Liver (tissue), 8 donors: ENCODE measurements at regions not wholly inside any gene's neighbourhood (a gene's known extent, or its start where the extent isn't known, plus 50 kb on each side); places are given as distances from the start of the nearest gene placed in this dataset.

Experiments
- DNase-seq: peaks from one replicate; pipeline ENCODE4 v3.0.0-alpha.2; 2017; ENCODE audit warnings: low spot score
- H3K27ac ChIP-seq, 2 donors: one replicate each; pipeline ENCODE4 v1.7.0; 2013; ENCODE audit warnings: inconsistent platforms in 2 of 2, low read length in 2 of 2, control low read depth in 1 of 2, low read depth in 1 of 2, mild to moderate bottlenecking in 1 of 2
- H3K27me3 ChIP-seq, 4 donors: one replicate each; pipeline versions ENCODE4 v1.6.1 to v1.7.0; 2013; ENCODE audit warnings: low read length in 3 of 4, inconsistent platforms in 1 of 4, mild to moderate bottlenecking in 1 of 4, moderate library complexity in 1 of 4; ENCODE audit not compliant: control insufficient read depth in 4 of 4, insufficient read depth in 4 of 4
- H3K36me3 ChIP-seq, 4 donors: one replicate each; pipeline versions ENCODE4 v1.6.1 to v1.7.0; 2013; ENCODE audit warnings: low read length in 3 of 4, mild to moderate bottlenecking in 3 of 4, low read depth in 1 of 4, moderate library complexity in 1 of 4; ENCODE audit not compliant: control insufficient read depth in 4 of 4, insufficient read depth in 3 of 4
- H3K4me1 ChIP-seq, 4 donors: one replicate each; pipeline versions ENCODE4 v1.6.1 to v1.7.0; 2013; ENCODE audit warnings: low read length in 3 of 4, mild to moderate bottlenecking in 3 of 4, moderate library complexity in 1 of 4; ENCODE audit not compliant: control insufficient read depth in 4 of 4, insufficient read depth in 4 of 4
- H3K4me3 ChIP-seq, 3 donors: one replicate each; pipeline versions ENCODE4 v1.6.1 to v1.7.0; 2013; ENCODE audit warnings: low read length in 3 of 3, control low read depth in 1 of 3, low read depth in 1 of 3, mild to moderate bottlenecking in 1 of 3
- H3K9ac ChIP-seq, 2 donors: one replicate each; pipeline ENCODE4 v1.7.0; 2013; ENCODE audit warnings: low read length in 2 of 2, mild to moderate bottlenecking in 2 of 2, moderate library complexity in 2 of 2, control low read depth in 1 of 2, low read depth in 1 of 2
- H3K9me3 ChIP-seq, 4 donors: one replicate each; pipeline versions ENCODE4 v1.6.1 to v1.7.0; 2013; ENCODE audit warnings: low read length in 3 of 4; ENCODE audit not compliant: control insufficient read depth in 4 of 4
- EGR1 ChIP-seq, 2 donors: IDR thresholded peaks; 2 replicates each; pipeline ENCODE4 v1.6.1; 2016 to 2018; ENCODE audit warnings: antibody characterized with exemption in 2 of 2, low read depth in 2 of 2
- FOXA1 ChIP-seq: IDR thresholded peaks from 2 replicates; pipeline ENCODE4 v1.6.1; 2016; ENCODE audit warnings: antibody characterized with exemption
- FOXA2 ChIP-seq: IDR thresholded peaks from 2 replicates; pipeline ENCODE4 v1.6.1; 2016; ENCODE audit warnings: antibody characterized with exemption
- HNF4A ChIP-seq, 2 donors: conservative IDR thresholded peaks; 2 replicates each; pipeline ENCODE4 v1.6.1; 2016; ENCODE audit warnings: antibody characterized with exemption in 2 of 2, mild to moderate bottlenecking in 2 of 2
- HNF4G ChIP-seq: IDR thresholded peaks from 2 replicates; pipeline ENCODE4 v1.6.1; 2016; ENCODE audit warnings: antibody characterized with exemption
- JUND ChIP-seq, 2 donors: IDR thresholded peaks; 2 replicates each; pipeline ENCODE4 v1.6.1; 2016; ENCODE audit warnings: antibody characterized with exemption in 2 of 2
- NR2F2 ChIP-seq: IDR thresholded peaks from 2 replicates; pipeline ENCODE4 v1.6.1; 2016; ENCODE audit warnings: antibody characterized with exemption
- RXRA ChIP-seq, 2 donors: IDR thresholded peaks; 2 replicates each; pipeline ENCODE4 v1.6.1; 2017 to 2018; ENCODE audit warnings: antibody characterized with exemption in 2 of 2, mild to moderate bottlenecking in 1 of 2
- SP1 ChIP-seq: IDR thresholded peaks from 2 replicates; pipeline ENCODE4 v1.6.1; 2018; ENCODE audit warnings: antibody characterized with exemption, mild to moderate bottlenecking
- TAF1 ChIP-seq: conservative IDR thresholded peaks from 2 replicates; pipeline ENCODE4 v1.6.1; 2016; ENCODE audit warnings: antibody characterized with exemption, mild to moderate bottlenecking
- YY1 ChIP-seq: IDR thresholded peaks from 2 replicates; pipeline ENCODE4 v1.6.1; 2016; ENCODE audit warnings: antibody characterized with exemption, mild to moderate bottlenecking
- WGBS: extraction: QIAGEN DNeasy Blood & Tissue Kit; methylation state at CpG from one replicate; pipeline ENCODE4 v1.1.7; 2013; 5-methylcytosine and 5-hydroxymethylcytosine counted together
- TF ChIP-seq, protein P1 (sequence below): IDR thresholded peaks from 2 replicates; pipeline ENCODE4 v1.6.1; 2016; ENCODE audit warnings: antibody characterized with exemption
- TF ChIP-seq, protein P2 (sequence below): IDR thresholded peaks from 2 replicates; pipeline ENCODE4 v1.6.1; 2016; ENCODE audit warnings: antibody characterized with exemption
- TF ChIP-seq, protein P3 (sequence below): IDR thresholded peaks from 2 replicates; pipeline ENCODE4 v1.6.1; 2016; ENCODE audit warnings: antibody characterized with exemption
- TF ChIP-seq, protein P4 (sequence below): fragments of 150-350 bp; IDR thresholded peaks from 2 replicates; pipeline ENCODE4 v1.5.1; 2017; ENCODE audit warnings: improper control_type of control experiment, low read depth, low read length; ENCODE audit not compliant: missing input control
- donor health status: healthy.
- donor health status: healthy.
- donor health status: healthy.
- donor health status: healthy.
- donor health status: healthy.

DNA sequence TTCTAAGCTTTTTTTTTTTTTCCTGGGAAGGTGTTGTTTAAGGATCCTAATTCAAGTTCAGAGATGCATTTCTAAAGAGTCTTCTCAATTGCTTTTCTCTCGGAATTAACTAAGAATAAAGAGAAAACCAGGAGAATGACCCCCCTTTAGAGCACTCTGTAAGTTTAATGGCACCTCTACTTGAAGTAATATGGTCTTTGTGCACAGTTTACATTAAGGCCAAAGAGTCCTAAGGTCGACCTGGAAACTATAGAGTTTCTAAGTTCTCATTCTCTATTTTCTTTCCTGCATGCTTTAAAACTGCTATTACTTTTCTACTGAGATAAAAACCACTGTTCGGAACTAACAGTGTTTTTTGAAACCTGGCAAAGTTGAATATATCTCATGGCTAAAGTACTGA is 923.1 kb upstream of the CDH10 start:
- Histone ChIP-seq H3K9ac (no peak overlapping the region), H3K4me3 (no peak overlapping the region), H3K36me3 (no peaks in the 10 kb centered on the region), H3K27ac (no peak overlapping the region), H3K4me1 (no peaks in the 10 kb centered on the region), H3K9me3 (peaks cover 0 to 2% (median 2%) of the 10 kb centered on the region in 4 donors), H3K27me3 (no peaks in the 10 kb centered on the region)
- WGBS = 55% methylated on average over 3 of the region's 3 CpGs
- TF ChIP-seq, protein P1, sequence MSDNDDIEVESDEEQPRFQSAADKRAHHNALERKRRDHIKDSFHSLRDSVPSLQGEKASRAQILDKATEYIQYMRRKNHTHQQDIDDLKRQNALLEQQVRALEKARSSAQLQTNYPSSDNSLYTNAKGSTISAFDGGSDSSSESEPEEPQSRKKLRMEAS = no peak
- TF ChIP-seq, protein P2, sequence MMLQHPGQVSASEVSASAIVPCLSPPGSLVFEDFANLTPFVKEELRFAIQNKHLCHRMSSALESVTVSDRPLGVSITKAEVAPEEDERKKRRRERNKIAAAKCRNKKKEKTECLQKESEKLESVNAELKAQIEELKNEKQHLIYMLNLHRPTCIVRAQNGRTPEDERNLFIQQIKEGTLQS = no peak
- TF ChIP-seq HNF4A (conservative IDR thresholded peaks at IDR 0.05) (no peak), NR2F2 (no peak), EGR1 (IDR thresholded peaks at IDR 0.05; ENCODE audit: low read depth in 2 of 2) (no peak), YY1 (no peak), HNF4G (no peak)
- TF ChIP-seq, protein P3, sequence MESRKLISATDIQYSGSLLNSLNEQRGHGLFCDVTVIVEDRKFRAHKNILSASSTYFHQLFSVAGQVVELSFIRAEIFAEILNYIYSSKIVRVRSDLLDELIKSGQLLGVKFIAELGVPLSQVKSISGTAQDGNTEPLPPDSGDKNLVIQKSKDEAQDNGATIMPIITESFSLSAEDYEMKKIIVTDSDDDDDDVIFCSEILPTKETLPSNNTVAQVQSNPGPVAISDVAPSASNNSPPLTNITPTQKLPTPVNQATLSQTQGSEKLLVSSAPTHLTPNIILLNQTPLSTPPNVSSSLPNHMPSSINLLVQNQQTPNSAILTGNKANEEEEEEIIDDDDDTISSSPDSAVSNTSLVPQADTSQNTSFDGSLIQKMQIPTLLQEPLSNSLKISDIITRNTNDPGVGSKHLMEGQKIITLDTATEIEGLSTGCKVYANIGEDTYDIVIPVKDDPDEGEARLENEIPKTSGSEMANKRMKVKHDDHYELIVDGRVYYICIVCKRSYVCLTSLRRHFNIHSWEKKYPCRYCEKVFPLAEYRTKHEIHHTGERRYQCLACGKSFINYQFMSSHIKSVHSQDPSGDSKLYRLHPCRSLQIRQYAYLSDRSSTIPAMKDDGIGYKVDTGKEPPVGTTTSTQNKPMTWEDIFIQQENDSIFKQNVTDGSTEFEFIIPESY = no peak
- TF ChIP-seq, protein P4, sequence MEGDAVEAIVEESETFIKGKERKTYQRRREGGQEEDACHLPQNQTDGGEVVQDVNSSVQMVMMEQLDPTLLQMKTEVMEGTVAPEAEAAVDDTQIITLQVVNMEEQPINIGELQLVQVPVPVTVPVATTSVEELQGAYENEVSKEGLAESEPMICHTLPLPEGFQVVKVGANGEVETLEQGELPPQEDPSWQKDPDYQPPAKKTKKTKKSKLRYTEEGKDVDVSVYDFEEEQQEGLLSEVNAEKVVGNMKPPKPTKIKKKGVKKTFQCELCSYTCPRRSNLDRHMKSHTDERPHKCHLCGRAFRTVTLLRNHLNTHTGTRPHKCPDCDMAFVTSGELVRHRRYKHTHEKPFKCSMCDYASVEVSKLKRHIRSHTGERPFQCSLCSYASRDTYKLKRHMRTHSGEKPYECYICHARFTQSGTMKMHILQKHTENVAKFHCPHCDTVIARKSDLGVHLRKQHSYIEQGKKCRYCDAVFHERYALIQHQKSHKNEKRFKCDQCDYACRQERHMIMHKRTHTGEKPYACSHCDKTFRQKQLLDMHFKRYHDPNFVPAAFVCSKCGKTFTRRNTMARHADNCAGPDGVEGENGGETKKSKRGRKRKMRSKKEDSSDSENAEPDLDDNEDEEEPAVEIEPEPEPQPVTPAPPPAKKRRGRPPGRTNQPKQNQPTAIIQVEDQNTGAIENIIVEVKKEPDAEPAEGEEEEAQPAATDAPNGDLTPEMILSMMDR = no peak
- DNase-seq = no peak

DNA sequence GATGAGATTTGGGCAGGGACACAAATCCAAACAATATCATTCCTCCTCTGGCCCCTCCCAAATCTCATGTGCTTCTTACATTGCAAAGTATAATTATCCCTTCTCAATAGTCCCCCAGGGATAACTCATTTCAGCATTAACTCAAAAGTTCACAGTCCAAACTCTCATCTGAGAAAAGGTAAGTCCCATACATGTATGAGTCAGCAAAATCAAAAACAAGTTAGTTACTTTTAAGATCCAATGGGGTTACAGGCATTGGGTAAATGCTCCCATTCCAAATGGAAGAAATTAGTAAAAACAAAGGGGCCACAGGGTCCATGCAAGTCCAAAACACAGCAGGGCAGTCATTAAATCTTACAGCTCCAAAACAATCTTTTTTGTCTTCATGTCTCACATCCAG is 917.9 kb upstream of the CDH10 start:
- H3K27me3 ChIP-seq = no peaks in the 10 kb centered on the region
- no peak overlapping the region for H3K9ac ChIP-seq
- H3K36me3 ChIP-seq = no peaks in the 10 kb centered on the region
- no peak overlapping the region for H3K27ac ChIP-seq
- TF ChIP-seq RXRA (IDR thresholded peaks at IDR 0.05) (no peak), TAF1 (no peak), YY1 (no peak), EGR1 (IDR thresholded peaks at IDR 0.05; ENCODE audit: low read depth in 2 of 2) (no peak), HNF4G (no peak)
- TF ChIP-seq, protein P2 = no peak
- H3K9me3 ChIP-seq = peaks cover 0 to 7% (median under 1%) of the 10 kb centered on the region in 4 donors
- H3K4me3 ChIP-seq = no peak overlapping the region
- DNase-seq = no peak
- H3K4me1 ChIP-seq = no peaks in the 10 kb centered on the region

DNA sequence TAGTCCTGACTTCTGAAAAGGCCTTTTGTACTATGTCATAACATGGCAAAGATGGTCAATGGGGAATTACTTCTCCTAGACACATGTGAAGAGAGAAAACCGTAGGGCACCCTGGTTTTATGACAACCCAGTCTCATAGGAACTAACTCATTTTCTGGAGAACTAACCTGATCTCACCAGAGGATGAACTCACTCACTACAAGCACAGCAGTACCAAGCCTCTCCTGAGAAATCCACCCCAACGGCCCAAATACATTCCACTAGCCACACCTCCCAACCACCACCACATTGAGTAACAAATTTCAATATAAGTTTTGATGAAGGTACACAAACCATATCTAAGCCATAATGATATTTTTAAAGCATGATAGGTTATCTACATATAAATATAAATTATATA is 909.3 kb upstream of the CDH10 start:
- H3K4me3 ChIP-seq = no peak overlapping the region
- H3K9me3 ChIP-seq = no peaks in the 10 kb centered on the region
- no peaks in the 10 kb centered on the region for H3K27me3 ChIP-seq
- DNase-seq = no peak
- H3K9ac ChIP-seq = no peak overlapping the region
- WGBS = 65% methylated on average over 2 of the region's 2 CpGs
- no peak overlapping the region for H3K27ac ChIP-seq
- no peaks in the 10 kb centered on the region for H3K36me3 ChIP-seq
- no peaks in the 10 kb centered on the region for H3K4me1 ChIP-seq
- TF ChIP-seq JUND (IDR thresholded peaks at IDR 0.05) = no peak
- no peak for TF ChIP-seq FOXA1
- no peak for TF ChIP-seq NR2F2
- TF ChIP-seq YY1 = no peak
- TF ChIP-seq, protein P1 = no peak
- TF ChIP-seq, protein P4 = no peak
- TF ChIP-seq, protein P3 = no peak
- TF ChIP-seq HNF4A (conservative IDR thresholded peaks at IDR 0.05) = no peak
- TF ChIP-seq FOXA2 = no peak
- no peak for TF ChIP-seq SP1
- no peak for TF ChIP-seq RXRA (IDR thresholded peaks at IDR 0.05)
